Lower leg skin (tissue), 3 donors: ENCODE measurements at regions not wholly inside any gene's neighbourhood (a gene's known extent, or its start where the extent isn't known, plus 50 kb on each side); places are given as distances from the start of the nearest gene placed in this dataset.

ENCODE experiments used
- POLR2A ChIP-seq, 2 donors: fragments of 450-650 bp; IDR thresholded peaks; one replicate each; pipeline ENCODE4 v1.6.1; 2016 to 2017; ENCODE audit warnings: antibody characterized with exemption in 2 of 2, mild to moderate bottlenecking in 1 of 2, moderate library complexity in 1 of 2
- TF ChIP-seq, protein P1 (sequence below), 3 donors: fragments of 450-650 bp; IDR thresholded peaks; one replicate each; pipeline ENCODE4 v1.5.1; 2016; ENCODE audit warnings: antibody characterized with exemption in 3 of 3, mild to moderate bottlenecking in 3 of 3, moderate library complexity in 2 of 3

DNA sequence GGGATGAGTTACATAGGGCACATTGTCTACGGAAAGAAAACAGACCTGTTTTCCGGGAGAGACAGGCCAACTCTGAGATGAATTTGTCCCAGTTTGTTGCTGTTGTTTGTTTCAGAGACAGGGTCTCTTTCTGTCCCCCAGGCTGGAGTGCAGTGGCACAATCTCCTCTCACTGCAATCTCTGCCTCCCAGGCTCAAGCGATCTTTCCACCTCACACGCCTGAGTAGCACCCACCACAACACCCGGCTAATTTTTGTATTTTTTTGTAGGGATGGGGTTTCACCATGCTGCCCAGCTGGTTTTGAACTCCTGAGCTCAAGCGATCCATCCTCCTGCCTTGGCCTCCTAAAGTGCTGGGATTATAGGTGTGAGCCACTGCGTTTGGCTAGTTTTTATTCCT is 125.5 kb upstream of the ERRFI1 start:
- TF ChIP-seq, protein P1, sequence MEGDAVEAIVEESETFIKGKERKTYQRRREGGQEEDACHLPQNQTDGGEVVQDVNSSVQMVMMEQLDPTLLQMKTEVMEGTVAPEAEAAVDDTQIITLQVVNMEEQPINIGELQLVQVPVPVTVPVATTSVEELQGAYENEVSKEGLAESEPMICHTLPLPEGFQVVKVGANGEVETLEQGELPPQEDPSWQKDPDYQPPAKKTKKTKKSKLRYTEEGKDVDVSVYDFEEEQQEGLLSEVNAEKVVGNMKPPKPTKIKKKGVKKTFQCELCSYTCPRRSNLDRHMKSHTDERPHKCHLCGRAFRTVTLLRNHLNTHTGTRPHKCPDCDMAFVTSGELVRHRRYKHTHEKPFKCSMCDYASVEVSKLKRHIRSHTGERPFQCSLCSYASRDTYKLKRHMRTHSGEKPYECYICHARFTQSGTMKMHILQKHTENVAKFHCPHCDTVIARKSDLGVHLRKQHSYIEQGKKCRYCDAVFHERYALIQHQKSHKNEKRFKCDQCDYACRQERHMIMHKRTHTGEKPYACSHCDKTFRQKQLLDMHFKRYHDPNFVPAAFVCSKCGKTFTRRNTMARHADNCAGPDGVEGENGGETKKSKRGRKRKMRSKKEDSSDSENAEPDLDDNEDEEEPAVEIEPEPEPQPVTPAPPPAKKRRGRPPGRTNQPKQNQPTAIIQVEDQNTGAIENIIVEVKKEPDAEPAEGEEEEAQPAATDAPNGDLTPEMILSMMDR (IDR thresholded peaks at IDR 0.05): no peak
- TF ChIP-seq POLR2A (IDR thresholded peaks at IDR 0.05): no peak
